Fibroblast of skin of right biceps (primary cell): ENCODE measurements at regions not wholly inside any gene's neighbourhood (a gene's known extent, or its start where the extent isn't known, plus 50 kb on each side); places are given as distances from the start of the nearest gene placed in this dataset.
"Not testable (repeated sequence)": the region's sequence is repeated elsewhere in the genome, so short reads cannot be mapped to it uniquely, and the experiment has no call there.

Experiments used
- DNase-seq: peaks from one replicate; pipeline ENCODE4 v3.0.0-alpha.2; 2013

GRCh38 chr1:4071653-4072052, 171.6 kb upstream of the C1orf174 start:
- DNase-seq = no peak

DNA sequence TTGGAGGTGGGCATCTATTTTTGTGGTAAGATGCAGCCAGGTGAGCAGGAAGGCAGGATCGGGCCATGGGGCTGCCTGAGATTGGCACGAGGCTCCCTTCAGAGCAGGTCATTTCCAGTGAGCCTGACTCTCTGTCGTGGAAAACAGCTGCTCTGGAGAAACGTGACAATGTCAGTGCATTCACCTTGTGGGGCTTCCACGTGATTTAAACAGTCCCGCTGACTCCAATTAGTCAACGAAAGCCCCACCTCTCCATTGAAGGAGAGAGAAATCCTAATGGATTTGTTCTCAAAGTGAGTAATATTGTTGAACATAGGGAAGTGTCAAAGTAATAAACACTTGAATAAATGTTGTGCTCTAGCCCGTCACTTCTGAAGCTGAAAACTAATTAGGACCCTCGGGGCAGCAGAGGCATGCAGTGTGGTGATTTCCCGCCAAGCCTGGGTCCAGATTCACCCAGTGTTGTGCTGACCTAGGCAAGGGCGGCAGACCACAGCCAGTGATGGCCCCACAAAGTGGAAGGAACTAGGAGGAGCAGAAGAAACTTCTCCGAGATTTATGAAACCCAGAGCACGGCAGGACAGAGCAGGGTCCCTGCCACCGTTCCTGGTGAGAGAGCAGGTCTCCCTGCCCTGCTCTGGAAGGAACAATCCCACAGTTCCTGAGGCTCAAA, 172.5 kb upstream of the C1orf174 start:
- DNase-seq = no peak

DNA sequence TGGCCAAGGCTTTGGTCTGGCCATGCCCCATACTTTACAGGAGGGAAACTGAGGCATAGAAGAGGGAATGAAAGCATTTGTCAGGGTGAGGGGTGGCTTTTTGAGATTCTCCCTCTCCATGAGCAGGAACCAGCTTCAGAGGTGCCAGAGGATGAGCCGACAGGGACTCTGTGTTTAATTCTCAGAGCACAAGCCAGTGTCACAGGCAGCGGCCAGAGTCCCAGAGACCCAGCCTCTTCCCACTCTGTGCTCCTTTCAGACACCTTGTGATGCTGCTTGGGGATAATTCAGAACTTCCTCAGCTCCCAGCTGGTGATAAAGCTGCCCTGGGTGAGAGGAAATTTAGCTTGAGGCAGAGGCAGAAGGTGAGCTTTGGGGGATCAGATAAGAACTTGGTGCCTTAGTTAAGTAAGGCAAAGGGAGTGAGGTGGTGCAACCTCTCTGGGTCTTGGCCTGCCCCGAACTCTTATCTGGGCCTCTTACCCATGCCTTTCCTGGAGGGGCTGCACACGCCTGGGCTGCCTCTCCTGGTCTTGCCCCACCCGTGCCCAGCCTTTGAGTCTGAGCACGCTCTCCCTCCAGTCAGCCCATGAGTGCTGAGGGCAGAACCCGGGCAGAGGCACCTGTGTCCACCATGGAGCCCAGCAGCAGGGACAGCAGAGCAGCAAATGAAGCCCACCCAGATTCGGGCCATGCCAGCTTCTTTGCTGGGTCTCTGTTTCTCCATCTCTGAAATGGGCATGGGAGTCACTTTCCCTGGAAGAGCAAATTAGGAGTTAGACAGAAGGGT, 175.6 kb upstream of the C1orf174 start:
- no peak for DNase-seq

- DNase-seq = no peak
Observed at GRCh38 chr1:4076346-4076745, 176.3 kb upstream of the C1orf174 start.

GRCh38 chr1:4078091-4078962, 178.3 kb upstream of the C1orf174 start:
- not testable (repeated sequence) for DNase-seq

DNA sequence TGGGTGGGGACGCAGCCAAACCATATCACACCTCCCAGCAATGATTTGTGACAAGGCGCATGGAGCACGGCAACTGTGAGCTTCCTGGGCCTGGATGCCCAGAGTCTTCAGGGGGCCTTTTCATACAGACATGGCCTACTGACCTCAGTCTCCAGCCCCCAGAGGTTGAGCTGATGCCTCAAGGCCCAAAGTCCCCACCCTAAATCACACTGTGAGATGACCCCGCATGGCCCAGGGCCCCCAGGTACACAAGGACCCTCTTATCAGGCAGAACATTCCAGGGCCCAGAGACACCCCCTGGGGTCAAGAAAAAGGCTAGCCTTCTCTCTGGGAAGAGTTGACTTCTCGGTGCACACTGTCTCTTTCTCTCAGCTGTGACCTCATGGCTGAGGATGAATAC, 179.7 kb upstream of the C1orf174 start:
- no peak for DNase-seq

DNA sequence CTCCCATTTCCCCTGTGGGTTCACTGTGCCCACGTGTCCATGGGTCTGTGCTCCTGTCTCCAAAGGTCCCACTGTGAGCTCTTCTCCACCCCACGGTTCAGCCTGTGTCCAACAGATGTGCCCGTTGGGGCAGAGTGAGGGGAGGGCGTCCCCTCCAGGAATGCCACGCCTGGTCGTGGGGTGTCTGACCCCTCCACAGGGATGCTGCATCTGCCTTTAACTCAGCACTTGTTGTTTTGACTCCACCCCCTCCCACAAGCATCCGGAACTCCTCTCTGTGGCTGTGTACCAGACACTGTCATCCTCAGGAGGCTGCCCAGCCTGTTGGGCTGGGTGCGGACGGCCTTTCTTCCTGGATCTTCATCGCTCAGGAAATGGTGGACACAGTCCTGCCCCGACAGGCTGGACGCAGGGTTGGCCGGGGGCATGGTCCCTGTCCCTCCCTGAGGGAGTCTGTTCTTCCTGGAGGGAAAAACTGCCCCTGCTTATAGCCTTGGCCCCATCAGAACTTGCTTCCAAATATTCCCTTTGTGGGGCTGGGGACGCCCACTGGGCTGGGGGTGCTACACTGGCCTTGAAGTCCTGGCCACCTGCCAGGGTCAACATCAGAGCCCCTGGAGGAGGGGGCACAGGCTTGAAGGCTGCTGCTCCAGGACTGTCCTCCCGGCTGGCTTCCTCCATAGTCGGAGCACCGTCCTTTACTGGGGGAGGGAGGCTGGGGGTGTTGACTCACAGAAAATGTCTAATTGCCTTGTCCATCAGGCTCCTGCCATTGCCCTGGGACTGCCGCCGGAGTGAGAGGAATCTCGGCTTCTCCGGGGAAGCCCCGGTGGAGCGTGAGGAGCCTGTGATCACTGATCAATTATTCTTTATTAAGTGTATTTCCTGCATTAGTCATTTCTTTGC, 182.0 kb upstream of the C1orf174 start:
- DNase-seq = no peak

GRCh38 chr1:4083231-4084047, 183.4 kb upstream of the C1orf174 start:
- DNase-seq = no peak

DNA sequence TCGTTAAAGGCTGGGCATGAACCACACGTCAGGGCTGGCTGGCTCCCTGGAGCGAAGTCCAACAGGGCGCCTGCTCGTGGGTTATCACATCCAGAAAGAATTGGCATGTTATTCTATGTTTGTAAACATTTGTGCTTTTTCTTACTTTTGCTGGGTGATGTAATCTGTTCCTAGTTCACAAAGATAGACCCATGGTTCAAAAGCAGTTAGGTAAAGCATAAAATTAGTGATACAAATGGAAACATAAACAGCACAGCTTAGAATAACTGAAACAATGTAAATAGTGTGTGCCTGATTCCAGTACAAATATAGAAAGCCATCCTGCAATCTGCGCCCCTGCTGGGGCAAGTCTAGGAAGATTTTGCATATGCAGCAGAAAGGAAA, 184.0 kb upstream of the C1orf174 start:
- DNase-seq = no peak

- no peak for DNase-seq
Observed at GRCh38 chr1:4084446-4084845, 184.4 kb upstream of the C1orf174 start.

DNA sequence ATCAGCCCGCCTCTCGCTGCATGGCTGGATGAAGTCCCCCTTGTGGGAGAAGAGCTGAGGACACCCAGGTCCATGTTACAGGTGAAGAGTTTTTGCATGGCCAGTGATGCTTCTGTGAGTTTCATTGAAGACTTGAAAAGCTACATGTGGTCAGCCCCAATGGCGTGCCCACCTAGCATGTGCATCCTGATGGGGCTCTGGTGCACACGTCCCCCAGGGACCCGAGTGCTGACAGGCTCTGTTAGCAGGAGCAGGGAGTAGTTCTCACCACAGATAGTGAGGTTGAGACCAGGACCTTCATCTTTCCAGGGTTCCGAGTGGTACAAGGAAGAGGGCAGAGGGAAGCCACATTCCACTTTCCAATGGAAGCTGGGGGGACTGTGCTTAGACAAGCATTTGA, 184.8 kb upstream of the C1orf174 start:
- no peak for DNase-seq

GRCh38 chr1:4085546-4085945, 185.5 kb upstream of the C1orf174 start:
- no peak for DNase-seq

DNA sequence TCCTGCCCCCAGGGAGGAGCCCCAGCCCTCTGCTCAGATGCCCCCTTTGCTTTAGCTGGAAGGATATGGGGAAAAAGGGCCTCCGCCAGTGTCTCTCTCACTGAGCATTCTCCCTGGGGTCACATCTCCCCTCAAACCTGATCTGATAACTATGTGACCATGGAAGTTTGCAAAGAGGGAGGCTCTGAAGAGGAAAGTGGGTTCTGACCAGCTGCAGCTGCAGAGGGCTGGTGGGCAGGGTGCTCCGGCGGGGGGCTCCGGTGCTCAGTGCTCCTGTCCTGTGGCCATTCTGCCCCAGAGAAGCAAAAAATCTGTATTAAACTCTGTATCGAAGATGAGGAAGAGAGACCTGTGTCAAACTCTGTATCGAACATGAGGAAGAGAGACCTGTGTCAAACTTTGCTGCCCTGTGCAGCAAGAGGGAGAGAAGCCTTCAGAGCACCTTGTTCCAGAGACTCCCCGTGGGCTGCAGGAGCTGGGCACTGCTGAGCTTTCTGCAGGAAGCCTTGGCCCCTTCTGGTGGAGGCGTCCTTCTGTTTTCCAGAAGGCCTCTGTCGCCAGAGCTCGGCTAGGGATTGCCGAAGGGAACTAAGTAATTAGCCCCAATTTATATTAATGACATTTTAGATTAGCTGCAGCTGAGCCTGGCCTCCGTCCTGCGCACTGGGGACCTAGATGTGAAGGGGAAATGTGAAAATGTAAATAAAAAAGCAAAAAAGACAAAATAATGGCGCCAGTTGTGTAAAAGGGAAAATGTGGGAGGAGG, 186.2 kb upstream of the C1orf174 start:
- no peak for DNase-seq

- DNase-seq = no peak
Observed at GRCh38 chr1:4086921-4087320, 186.8 kb upstream of the C1orf174 start.

GRCh38 chr1:4087530-4088420, 187.7 kb upstream of the C1orf174 start:
- no peak for DNase-seq

DNA sequence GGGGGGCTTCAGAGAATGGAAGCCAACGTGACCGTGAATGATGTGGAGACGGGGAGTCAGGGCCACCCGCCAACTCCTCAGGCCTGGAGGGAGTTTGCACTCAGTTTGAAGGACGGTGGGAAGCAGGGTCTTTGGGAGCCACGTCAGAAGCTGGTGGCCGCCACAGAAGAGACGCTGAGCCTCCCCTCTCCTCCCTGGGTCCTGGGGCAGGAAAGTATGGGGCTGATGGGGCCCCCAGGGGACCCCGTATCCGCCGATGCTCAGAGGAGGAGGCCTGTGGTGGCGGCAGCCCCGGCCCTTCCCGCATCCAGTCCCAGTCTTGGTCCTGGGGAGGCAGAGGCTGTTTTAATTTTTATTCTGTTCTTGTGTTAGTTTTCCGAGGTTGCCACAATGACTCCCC, 188.6 kb upstream of the C1orf174 start:
- no peak for DNase-seq

GRCh38 chr1:4089421-4090175, 189.5 kb upstream of the C1orf174 start:
- no peak for DNase-seq

DNA sequence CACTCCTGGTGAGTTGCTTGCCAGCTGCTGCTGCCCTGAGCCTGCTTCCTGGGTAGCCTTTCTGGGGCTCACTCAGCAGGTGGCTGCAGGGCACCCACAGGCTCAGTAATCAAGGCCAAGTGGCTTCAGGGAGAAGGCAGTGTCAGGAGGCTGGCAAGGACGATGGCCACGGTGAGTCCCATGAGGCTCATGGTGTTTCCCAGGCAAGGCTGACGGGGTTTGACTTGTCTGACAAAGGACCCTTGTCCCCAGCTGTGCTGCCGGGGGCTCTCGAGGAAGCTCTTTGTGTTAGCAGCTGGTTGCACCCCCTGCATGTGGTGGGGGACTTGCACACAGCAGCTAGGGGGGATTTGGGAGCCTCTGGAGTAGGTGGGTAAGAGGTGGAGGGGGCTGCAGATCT, 190.5 kb upstream of the C1orf174 start:
- DNase-seq = no peak
